ENCODE measurements at regions not wholly inside any gene's neighbourhood (a gene's known extent, or its start where the extent isn't known, plus 50 kb on each side); places are given as distances from the start of the nearest gene placed in this dataset.

GRCh38 chr14:100666851-100667250 is 59.8 kb upstream of the DLK1 start (continued):
- no peak for TF ChIP-seq MYC (IDR thresholded peaks at IDR 0.05; ENCODE audit: insufficient read depth, insufficient read length, insufficient replicate concordance, low read length, severe bottlenecking)

GRCh38 chr14:100667656-100668055 is 59.0 kb upstream of the DLK1 start:
- Histone ChIP-seq H3K9me3 (replicated peaks; ENCODE audit: control insufficient read depth, insufficient read depth, low read length) (no peaks in the 10 kb centered on the region), H3K27ac (ENCODE audit: control insufficient read depth, insufficient read depth) (no peak overlapping the region), H3K4me3 (no peak overlapping the region), H3K4me1 (ENCODE audit: control insufficient read depth, insufficient read depth, low read length) (no peaks in the 10 kb centered on the region), H3K9ac (ENCODE audit: control insufficient read depth, insufficient read depth, low read length) (no peak overlapping the region), H3K36me3 (ENCODE audit: control insufficient read depth in 2 of 2, insufficient read depth in 2 of 2, low read length in 1 of 2) (no peaks in the 10 kb centered on the region), H4K20me1 (ENCODE audit: control insufficient read depth, insufficient read depth) (peaks cover 3% of the 10 kb centered on the region; the same call in 1 of the 2 replicates), H3K27me3 (replicated peaks in 1 of 2; ENCODE audit: control insufficient read depth in 2 of 2, insufficient read depth in 2 of 2, low read length in 1 of 2) (no peaks in the 10 kb centered on the region; a peak in 2 of 4 replicates), H3K79me2 (ENCODE audit: control insufficient read depth, insufficient read depth, low read length) (no peaks in the 10 kb centered on the region), H2AFZ (ENCODE audit: control insufficient read depth, low read depth, low read length) (no peak overlapping the region), H3K4me2 (ENCODE audit: control insufficient read depth, insufficient read depth) (no peak overlapping the region)
- POLR2A ChIA-PET: no interaction called here
- RAD21 ChIA-PET (ENCODE audit: unreplicated experiment): no interaction called here
- CTCF ChIA-PET: no interaction called here
- intact Hi-C loops (cut with micrococcal nuclease; ENCODE audit: unreplicated experiment): no loop called here
- FAIRE-seq (no peak), DNase-seq (ENCODE audit: low read depth, low spot score) (no peak), ATAC-seq (no peak)
- no peak for TF ChIP-seq HDAC2 (IDR thresholded peaks at IDR 0.05)
- no peak for TF ChIP-seq MYC (IDR thresholded peaks at IDR 0.05; ENCODE audit: insufficient read depth, insufficient read length, insufficient replicate concordance, low read length, severe bottlenecking)
- TF ChIP-seq ZNF687 (IDR thresholded peaks at IDR 0.05): no peak
- TF ChIP-seq RELB (IDR thresholded peaks at IDR 0.05; ENCODE audit: low read depth): no peak
- TF ChIP-seq ESRRA (IDR thresholded peaks at IDR 0.05; ENCODE audit: low read length): no peak
- TF ChIP-seq STAT3 (IDR thresholded peaks at IDR 0.05; ENCODE audit: low read depth, low read length): no peak
- TF ChIP-seq TCF7 (IDR thresholded peaks at IDR 0.05; ENCODE audit: borderline replicate concordance): no peak
- no peak for TF ChIP-seq NFYA (IDR thresholded peaks at IDR 0.05; ENCODE audit: borderline replicate concordance, low read depth, low read length)
- TF ChIP-seq POLR2AphosphoS2 (IDR thresholded peaks at IDR 0.05; ENCODE audit: low read depth, low read length): no peak
- TF ChIP-seq ZBED1 (IDR thresholded peaks at IDR 0.05; ENCODE audit: borderline replicate concordance): no peak
- no peak for TF ChIP-seq ATF7 (IDR thresholded peaks at IDR 0.05; ENCODE audit: low read depth)
- no peak for TF ChIP-seq IKZF2 (IDR thresholded peaks at IDR 0.05)
- TF ChIP-seq BMI1 (IDR thresholded peaks at IDR 0.05; ENCODE audit: borderline replicate concordance): no peak
- no peak for TF ChIP-seq SMARCA5 (IDR thresholded peaks at IDR 0.05)
- no peak for TF ChIP-seq IRF4 (IDR thresholded peaks at IDR 0.05; ENCODE audit: low read depth, low read length)
- TF ChIP-seq MTA2 (IDR thresholded peaks at IDR 0.05; ENCODE audit: low read depth): no peak
- TF ChIP-seq JUNB (IDR thresholded peaks at IDR 0.05): no peak
- TF ChIP-seq BACH1 (IDR thresholded peaks at IDR 0.05; ENCODE audit: borderline replicate concordance): no peak
- TF ChIP-seq HDAC6 (IDR thresholded peaks at IDR 0.05; ENCODE audit: unreplicated experiment): no peak
- no peak for TF ChIP-seq SPI1 (IDR thresholded peaks at IDR 0.05; ENCODE audit: borderline replicate concordance, insufficient read depth, low read depth, low read length)
- SMC1A ChIA-PET (ENCODE audit: uncharacterized antibody, unreplicated experiment): no interaction called here
- in situ Hi-C loops (cut with MboI): no loop called here
- no TSS peak for BruUV-seq (replicated peaks)
- WGBS (ENCODE audit: insufficient coverage, insufficient replicate concordance, low lambda C conversion rate, missing lambda C conversion rate): 10% methylated on average over 19 of the region's 19 CpGs
